ENCODE measurements at regions not wholly inside any gene's neighbourhood (a gene's known extent, or its start where the extent isn't known, plus 50 kb on each side); places are given as distances from the start of the nearest gene placed in this dataset.
"Not testable (repeated sequence)": the region's sequence is repeated elsewhere in the genome, so short reads cannot be mapped to it uniquely, and the experiment has no call there.

DNA sequence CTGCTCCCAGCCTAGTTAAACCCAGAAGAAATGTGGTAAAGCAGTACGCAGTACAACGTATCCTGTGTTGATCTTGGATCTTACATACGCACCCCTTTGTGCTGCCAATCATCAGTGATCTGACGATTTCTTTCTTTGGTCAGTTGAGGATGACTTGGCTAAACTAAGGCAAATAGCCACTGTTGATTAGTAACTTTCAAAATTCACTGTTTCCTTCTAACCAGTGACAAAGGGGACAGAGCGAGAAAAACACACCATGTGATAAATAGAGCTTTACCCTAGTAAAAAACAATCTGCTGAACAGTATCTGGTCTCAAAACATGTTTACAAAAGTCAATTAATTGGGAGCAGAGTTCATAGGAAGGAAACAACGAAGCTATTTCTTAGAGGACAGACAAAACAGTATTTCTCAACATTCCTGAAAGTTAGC, 123.2 kb upstream of the RAB18 start:
- Histone ChIP-seq H3K27ac (ENCODE audit: low read depth in 1 of 2, low read length in 2 of 2) (no peak overlapping the region), H3K4me1 (ENCODE audit: control insufficient read depth in 1 of 2, insufficient read depth in 2 of 2, low read length in 2 of 2) (no peaks in the 10 kb centered on the region), H3K4me3 (ENCODE audit: low read length in 2 of 2) (no peak overlapping the region), H3K9me3 (ENCODE audit: control insufficient read depth, low read length) (no peaks in the 10 kb centered on the region), H3K36me3 (ENCODE audit: control insufficient read depth in 1 of 2, insufficient read depth in 2 of 2, low read length in 1 of 2) (no peaks in the 10 kb centered on the region), H3K27me3 (ENCODE audit: control insufficient read depth in 1 of 2, insufficient read depth in 2 of 2, low read length in 1 of 2) (no peaks in the 10 kb centered on the region)
- no peak for DNase-seq
- no peak for ATAC-seq (ENCODE audit: low FRiP score)
- 31 to 41% methylated on average over 6 of the region's 6 CpGs for WGBS, 2 donors
- intact Hi-C loops (cut with DNase I) = no loop called here

DNA sequence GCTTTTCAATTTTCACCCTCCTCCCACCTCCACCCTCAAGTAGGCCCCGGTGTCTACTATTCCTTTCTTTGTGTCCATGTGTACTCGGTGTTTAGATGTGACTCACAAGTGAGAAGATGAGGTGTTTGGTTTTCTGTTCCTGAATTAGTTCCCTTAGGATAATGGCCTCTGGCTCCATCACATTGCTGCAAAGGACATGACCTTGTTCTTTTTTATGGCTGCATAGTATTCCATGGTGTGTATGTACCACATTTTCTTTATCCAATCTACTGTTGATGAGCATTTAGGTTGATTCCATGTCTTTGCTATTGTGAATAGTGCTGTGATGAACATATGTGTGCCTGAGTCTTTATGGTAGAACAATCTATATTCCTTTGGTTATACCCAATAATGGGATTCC, 125.1 kb upstream of the RAB18 start:
- H3K36me3 ChIP-seq (ENCODE audit: control insufficient read depth in 1 of 2, insufficient read depth in 2 of 2, low read length in 1 of 2); H3K4me1 ChIP-seq (ENCODE audit: control insufficient read depth in 1 of 2, insufficient read depth in 2 of 2, low read length in 2 of 2); ATAC-seq (ENCODE audit: low FRiP score); DNase-seq; intact Hi-C loops (cut with DNase I); H3K4me3 ChIP-seq (ENCODE audit: low read length in 2 of 2); H3K9me3 ChIP-seq (ENCODE audit: control insufficient read depth, low read length); H3K27ac ChIP-seq (ENCODE audit: low read depth in 1 of 2, low read length in 2 of 2); H3K27me3 ChIP-seq (ENCODE audit: control insufficient read depth in 1 of 2, insufficient read depth in 2 of 2, low read length in 1 of 2): not testable (repeated sequence)
- WGBS, 2 donors = 96 to 97% methylated on average over 2 of the region's 2 CpGs

GRCh38 chr10:27373566-27374160, 130.4 kb upstream of the RAB18 start:
- intact Hi-C loops (cut with DNase I) = no loop called here
- H3K4me1 ChIP-seq (ENCODE audit: control insufficient read depth in 1 of 2, insufficient read depth in 2 of 2, low read length in 2 of 2) = no peaks in the 10 kb centered on the region
- no peak overlapping the region for H3K27ac ChIP-seq (ENCODE audit: low read depth in 1 of 2, low read length in 2 of 2)
- H3K4me3 ChIP-seq (ENCODE audit: low read length in 2 of 2) = no peak overlapping the region
- no peaks in the 10 kb centered on the region for H3K36me3 ChIP-seq (ENCODE audit: control insufficient read depth in 1 of 2, insufficient read depth in 2 of 2, low read length in 1 of 2)
- WGBS, 2 donors = 69 to 72% methylated on average over 5 of the region's 5 CpGs
- H3K9me3 ChIP-seq (ENCODE audit: control insufficient read depth, low read length) = no peaks in the 10 kb centered on the region
- H3K27me3 ChIP-seq (ENCODE audit: control insufficient read depth in 1 of 2, insufficient read depth in 2 of 2, low read length in 1 of 2) = no peaks in the 10 kb centered on the region
- ATAC-seq (ENCODE audit: low FRiP score) = no peak
- no peak for DNase-seq

GRCh38 chr10:27372095-27372494, 131.5 kb upstream of the ACBD5 start:
- Histone ChIP-seq H3K4me3 (ENCODE audit: low read length in 2 of 2) (no peak overlapping the region), H3K27me3 (ENCODE audit: control insufficient read depth in 1 of 2, insufficient read depth in 2 of 2, low read length in 1 of 2) (no peaks in the 10 kb centered on the region), H3K36me3 (ENCODE audit: control insufficient read depth in 1 of 2, insufficient read depth in 2 of 2, low read length in 1 of 2) (no peaks in the 10 kb centered on the region), H3K9me3 (ENCODE audit: control insufficient read depth, low read length) (no peaks in the 10 kb centered on the region), H3K4me1 (ENCODE audit: control insufficient read depth in 1 of 2, insufficient read depth in 2 of 2, low read length in 2 of 2) (no peaks in the 10 kb centered on the region), H3K27ac (ENCODE audit: low read depth in 1 of 2, low read length in 2 of 2) (no peak overlapping the region)
- DNase-seq (no peak), ATAC-seq (ENCODE audit: low FRiP score) (no peak)
- intact Hi-C loops (cut with DNase I) = no loop called here
- WGBS, 2 donors = 88 to 89% methylated on average over 5 of the region's 5 CpGs

DNA sequence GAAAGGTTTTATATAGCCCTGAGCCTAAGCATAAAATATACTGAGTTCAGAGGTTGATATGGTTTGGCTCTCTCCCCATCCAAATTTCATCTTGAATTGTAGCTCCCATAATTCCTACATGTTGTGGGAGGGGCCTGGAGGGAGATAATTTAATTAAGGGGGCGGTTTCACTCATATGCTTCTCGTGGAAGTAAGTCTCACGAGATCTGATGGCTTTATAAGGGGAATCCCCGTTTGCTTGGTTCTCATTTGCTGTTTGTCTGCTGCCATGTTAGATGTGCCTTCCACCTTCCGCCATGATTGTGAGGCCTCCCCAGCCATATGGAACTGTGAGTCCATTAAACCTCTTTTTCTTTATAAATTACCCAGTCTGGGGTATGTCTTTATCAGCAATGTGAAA, 130.8 kb upstream of the ACBD5 start:
- H3K27ac ChIP-seq (ENCODE audit: low read depth in 1 of 2, low read length in 2 of 2); DNase-seq; H3K4me1 ChIP-seq (ENCODE audit: control insufficient read depth in 1 of 2, insufficient read depth in 2 of 2, low read length in 2 of 2); H3K4me3 ChIP-seq (ENCODE audit: low read length in 2 of 2); intact Hi-C loops (cut with DNase I); H3K27me3 ChIP-seq (ENCODE audit: control insufficient read depth in 1 of 2, insufficient read depth in 2 of 2, low read length in 1 of 2); H3K36me3 ChIP-seq (ENCODE audit: control insufficient read depth in 1 of 2, insufficient read depth in 2 of 2, low read length in 1 of 2); H3K9me3 ChIP-seq (ENCODE audit: control insufficient read depth, low read length); ATAC-seq (ENCODE audit: low FRiP score): not testable (repeated sequence)
- WGBS, 2 donors = 81 to 85% methylated on average over 5 of the region's 5 CpGs

GRCh38 chr10:27369880-27370279, 129.3 kb upstream of the ACBD5 start:
- no peaks in the 10 kb centered on the region for H3K4me1 ChIP-seq (ENCODE audit: control insufficient read depth in 1 of 2, insufficient read depth in 2 of 2, low read length in 2 of 2)
- 75 to 78% methylated on average over 3 of the region's 3 CpGs for WGBS, 2 donors
- intact Hi-C loops (cut with DNase I) = no loop called here
- H3K27me3 ChIP-seq (ENCODE audit: control insufficient read depth in 1 of 2, insufficient read depth in 2 of 2, low read length in 1 of 2) = no peaks in the 10 kb centered on the region
- no peak overlapping the region for H3K4me3 ChIP-seq (ENCODE audit: low read length in 2 of 2)
- ATAC-seq (ENCODE audit: low FRiP score) (no peak), DNase-seq (no peak)
- H3K36me3 ChIP-seq (ENCODE audit: control insufficient read depth in 1 of 2, insufficient read depth in 2 of 2, low read length in 1 of 2) = no peaks in the 10 kb centered on the region
- H3K9me3 ChIP-seq (ENCODE audit: control insufficient read depth, low read length) = no peaks in the 10 kb centered on the region
- no peak overlapping the region for H3K27ac ChIP-seq (ENCODE audit: low read depth in 1 of 2, low read length in 2 of 2)

DNA sequence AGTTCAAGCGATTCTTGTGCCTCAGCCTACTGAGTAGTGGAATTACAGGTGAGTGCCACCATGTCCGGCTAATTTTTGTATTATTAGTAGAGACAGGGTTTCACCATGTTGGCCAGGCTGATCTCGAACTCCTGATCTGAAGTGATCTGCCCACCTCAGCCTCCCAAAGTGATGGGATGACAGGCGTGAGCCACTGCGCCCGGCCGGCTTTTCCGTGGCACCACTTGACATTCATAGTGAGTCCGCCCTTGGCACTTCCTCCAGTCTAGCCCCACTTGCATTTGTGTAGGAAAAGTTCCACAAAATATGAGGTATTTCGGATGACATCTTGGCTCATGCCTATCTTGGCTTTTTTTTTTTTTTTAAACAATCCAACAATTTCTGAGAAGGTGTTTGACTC, 128.1 kb upstream of the ACBD5 start:
- no peak overlapping the region for H3K4me3 ChIP-seq (ENCODE audit: low read length in 2 of 2)
- no peaks in the 10 kb centered on the region for H3K4me1 ChIP-seq (ENCODE audit: control insufficient read depth in 1 of 2, insufficient read depth in 2 of 2, low read length in 2 of 2)
- H3K36me3 ChIP-seq (ENCODE audit: control insufficient read depth in 1 of 2, insufficient read depth in 2 of 2, low read length in 1 of 2) = no peaks in the 10 kb centered on the region
- H3K27me3 ChIP-seq (ENCODE audit: control insufficient read depth in 1 of 2, insufficient read depth in 2 of 2, low read length in 1 of 2) = no peaks in the 10 kb centered on the region
- no peaks in the 10 kb centered on the region for H3K9me3 ChIP-seq (ENCODE audit: control insufficient read depth, low read length)
- DNase-seq = no peak
- intact Hi-C loops (cut with DNase I) = no loop called here
- no peak overlapping the region for H3K27ac ChIP-seq (ENCODE audit: low read depth in 1 of 2, low read length in 2 of 2)
- ATAC-seq (ENCODE audit: low FRiP score) = no peak
- WGBS, 2 donors = 91 to 94% methylated on average over 10 of the region's 10 CpGs

DNA sequence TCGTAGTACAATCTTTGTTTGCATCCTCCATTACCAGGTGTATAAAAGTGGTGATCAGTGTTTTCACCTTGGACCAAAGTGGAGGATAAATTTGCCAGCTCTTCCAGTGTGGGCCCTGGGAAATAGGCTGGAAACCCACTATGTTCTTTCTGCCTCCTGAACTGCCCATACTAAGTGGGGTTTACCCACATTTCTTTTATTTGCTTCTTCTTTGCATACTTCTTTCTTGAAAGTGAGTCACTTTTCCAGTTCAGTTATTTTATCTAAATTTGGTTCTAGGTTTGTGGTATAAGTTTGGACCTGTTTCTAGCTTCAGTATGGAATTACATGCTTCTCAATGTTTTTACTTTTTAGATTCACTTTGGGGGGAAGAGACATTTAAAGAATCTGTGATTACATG, 126.2 kb upstream of the ACBD5 start:
- no peaks in the 10 kb centered on the region for H3K36me3 ChIP-seq (ENCODE audit: control insufficient read depth in 1 of 2, insufficient read depth in 2 of 2, low read length in 1 of 2)
- no peak overlapping the region for H3K27ac ChIP-seq (ENCODE audit: low read depth in 1 of 2, low read length in 2 of 2)
- no peak overlapping the region for H3K4me3 ChIP-seq (ENCODE audit: low read length in 2 of 2)
- intact Hi-C loops (cut with DNase I) = no loop called here
- H3K4me1 ChIP-seq (ENCODE audit: control insufficient read depth in 1 of 2, insufficient read depth in 2 of 2, low read length in 2 of 2) = no peaks in the 10 kb centered on the region
- H3K27me3 ChIP-seq (ENCODE audit: control insufficient read depth in 1 of 2, insufficient read depth in 2 of 2, low read length in 1 of 2) = no peaks in the 10 kb centered on the region
- H3K9me3 ChIP-seq (ENCODE audit: control insufficient read depth, low read length) = no peaks in the 10 kb centered on the region
- 56 to 58% methylated on average over 1 of the region's 1 CpG for WGBS, 2 donors
- ATAC-seq (ENCODE audit: low FRiP score) (no peak), DNase-seq (no peak)

GRCh38 chr10:27364028-27364427, 123.4 kb upstream of the ACBD5 start:
- 75 to 76% methylated on average over 8 of the region's 8 CpGs for WGBS, 2 donors
- no peaks in the 10 kb centered on the region for H3K9me3 ChIP-seq (ENCODE audit: control insufficient read depth, low read length)
- ATAC-seq (ENCODE audit: low FRiP score) (no peak), DNase-seq (no peak)
- intact Hi-C loops (cut with DNase I) = loop anchor here in 1 of 2 donors (5.0 kb wide), 1 partner anchor 142 kb away; no protein-coding TSS in a partner anchor
- H3K27me3 ChIP-seq (ENCODE audit: control insufficient read depth in 1 of 2, insufficient read depth in 2 of 2, low read length in 1 of 2) = no peaks in the 10 kb centered on the region
- no peak overlapping the region for H3K4me3 ChIP-seq (ENCODE audit: low read length in 2 of 2)
- no peak overlapping the region for H3K27ac ChIP-seq (ENCODE audit: low read depth in 1 of 2, low read length in 2 of 2)
- no peaks in the 10 kb centered on the region for H3K4me1 ChIP-seq (ENCODE audit: control insufficient read depth in 1 of 2, insufficient read depth in 2 of 2, low read length in 2 of 2)
- no peaks in the 10 kb centered on the region for H3K36me3 ChIP-seq (ENCODE audit: control insufficient read depth in 1 of 2, insufficient read depth in 2 of 2, low read length in 1 of 2)

Data from aorta (tissue), 5 donors.